ENCODE measurements at regions not wholly inside any gene's neighbourhood (a gene's known extent, or its start where the extent isn't known, plus 50 kb on each side); places are given as distances from the start of the nearest gene placed in this dataset.

GRCh38 chr7:25776744-25777123 lies 375.3 kb upstream of the NFE2L3 start:
- no peaks in the 10 kb centered on the region for H3K4me1 Mint-ChIP-seq
- no peak overlapping the region for H3K4me3 Mint-ChIP-seq

GRCh38 chr7:25777969-25778708 lies 373.9 kb upstream of the NFE2L3 start:
- H3K4me1 Mint-ChIP-seq: no peaks in the 10 kb centered on the region
- H3K27ac Mint-ChIP-seq: no peak overlapping the region
- H3K27me3 Mint-ChIP-seq: no peaks in the 10 kb centered on the region
- DNase-seq: no peak
- no peaks in the 10 kb centered on the region for H3K9me3 Mint-ChIP-seq
- no peak overlapping the region for H3K4me3 Mint-ChIP-seq
- H3K36me3 Mint-ChIP-seq: no peaks in the 10 kb centered on the region

More at GRCh38 chr7:25776744-25777123, 375.3 kb upstream of the NFE2L3 start:
- Mint-ChIP-seq H3K9me3 (no peaks in the 10 kb centered on the region), H3K27me3 (no peaks in the 10 kb centered on the region), H3K27ac (no peak overlapping the region), H3K36me3 (no peaks in the 10 kb centered on the region)
- DNase-seq: no peak

GRCh38 chr7:25779002-25779546 lies 372.9 kb upstream of the NFE2L3 start:
- no peak for DNase-seq
- H3K9me3 Mint-ChIP-seq: no peaks in the 10 kb centered on the region
- no peak overlapping the region for H3K27ac Mint-ChIP-seq
- H3K4me3 Mint-ChIP-seq: no peak overlapping the region
- H3K27me3 Mint-ChIP-seq: no peaks in the 10 kb centered on the region
- H3K36me3 Mint-ChIP-seq: no peaks in the 10 kb centered on the region
- H3K4me1 Mint-ChIP-seq: no peaks in the 10 kb centered on the region

- Mint-ChIP-seq H3K36me3 (no peaks in the 10 kb centered on the region), H3K4me1 (no peaks in the 10 kb centered on the region), H3K4me3 (no peak overlapping the region), H3K27ac (no peak overlapping the region), H3K9me3 (no peaks in the 10 kb centered on the region), H3K27me3 (no peaks in the 10 kb centered on the region)
- DNase-seq: no peak
Observed at GRCh38 chr7:25780904-25781303, 371.1 kb upstream of the NFE2L3 start.

- H3K36me3 Mint-ChIP-seq: no peaks in the 10 kb centered on the region
- no peak for DNase-seq
- no peaks in the 10 kb centered on the region for H3K9me3 Mint-ChIP-seq
- no peaks in the 10 kb centered on the region for H3K4me1 Mint-ChIP-seq
- no peak overlapping the region for H3K27ac Mint-ChIP-seq
- H3K4me3 Mint-ChIP-seq: no peak overlapping the region
- H3K27me3 Mint-ChIP-seq: no peaks in the 10 kb centered on the region
Observed at GRCh38 chr7:25781704-25782103, 370.3 kb upstream of the NFE2L3 start.

GRCh38 chr7:25786936-25787335 lies 365.1 kb upstream of the NFE2L3 start:
- Mint-ChIP-seq H3K36me3 (no peaks in the 10 kb centered on the region), H3K4me1 (no peaks in the 10 kb centered on the region), H3K27me3 (no peaks in the 10 kb centered on the region), H3K9me3 (no peaks in the 10 kb centered on the region), H3K27ac (no peak overlapping the region), H3K4me3 (no peak overlapping the region)
- no peak for DNase-seq

- H3K27ac Mint-ChIP-seq: no peak overlapping the region
- H3K4me3 Mint-ChIP-seq: no peak overlapping the region
- DNase-seq: no peak
- H3K9me3 Mint-ChIP-seq: no peaks in the 10 kb centered on the region
- H3K4me1 Mint-ChIP-seq: no peaks in the 10 kb centered on the region
- H3K27me3 Mint-ChIP-seq: no peaks in the 10 kb centered on the region
- H3K36me3 Mint-ChIP-seq: no peaks in the 10 kb centered on the region
Observed at GRCh38 chr7:25787336-25787735, 364.7 kb upstream of the NFE2L3 start.

- Mint-ChIP-seq H3K36me3 (no peaks in the 10 kb centered on the region), H3K9me3 (no peaks in the 10 kb centered on the region), H3K27me3 (peaks cover 4% of the 10 kb centered on the region), H3K27ac (no peak overlapping the region), H3K4me3 (no peak overlapping the region), H3K4me1 (no peaks in the 10 kb centered on the region)
- DNase-seq: no peak
Observed at GRCh38 chr7:25788371-25788770, 363.6 kb upstream of the NFE2L3 start.

GRCh38 chr7:25788961-25789620 lies 362.9 kb upstream of the NFE2L3 start:
- H3K36me3 Mint-ChIP-seq: no peaks in the 10 kb centered on the region
- H3K4me3 Mint-ChIP-seq: no peak overlapping the region
- H3K27me3 Mint-ChIP-seq: peaks cover 4% of the 10 kb centered on the region
- no peaks in the 10 kb centered on the region for H3K4me1 Mint-ChIP-seq
- no peak overlapping the region for H3K27ac Mint-ChIP-seq
- DNase-seq: no peak
- no peaks in the 10 kb centered on the region for H3K9me3 Mint-ChIP-seq

- no peaks in the 10 kb centered on the region for H3K9me3 Mint-ChIP-seq
- no peaks in the 10 kb centered on the region for H3K4me1 Mint-ChIP-seq
- DNase-seq: no peak
- peaks cover 4% of the 10 kb centered on the region for H3K27me3 Mint-ChIP-seq
- H3K4me3 Mint-ChIP-seq: no peak overlapping the region
- H3K27ac Mint-ChIP-seq: no peak overlapping the region
- no peaks in the 10 kb centered on the region for H3K36me3 Mint-ChIP-seq
Observed at GRCh38 chr7:25789701-25790640, 362.0 kb upstream of the NFE2L3 start.

GRCh38 chr7:25790963-25791362 lies 361.0 kb upstream of the NFE2L3 start:
- Mint-ChIP-seq H3K4me1 (no peaks in the 10 kb centered on the region), H3K4me3 (no peak overlapping the region), H3K27ac (no peak overlapping the region), H3K36me3 (no peaks in the 10 kb centered on the region), H3K9me3 (no peaks in the 10 kb centered on the region), H3K27me3 (peaks cover 4% of the 10 kb centered on the region)
- no peak for DNase-seq

- Mint-ChIP-seq H3K9me3 (no peaks in the 10 kb centered on the region), H3K4me3 (no peak overlapping the region), H3K27ac (no peak overlapping the region), H3K4me1 (no peaks in the 10 kb centered on the region), H3K27me3 (peaks cover 4% of the 10 kb centered on the region), H3K36me3 (no peaks in the 10 kb centered on the region)
- DNase-seq: no peak
Observed at GRCh38 chr7:25792586-25792985, 359.4 kb upstream of the NFE2L3 start.

- H3K4me3 Mint-ChIP-seq: no peak overlapping the region
- no peak for DNase-seq
- H3K27me3 Mint-ChIP-seq: peaks cover 4% of the 10 kb centered on the region
- H3K27ac Mint-ChIP-seq: no peak overlapping the region
- H3K4me1 Mint-ChIP-seq: no peaks in the 10 kb centered on the region
- H3K9me3 Mint-ChIP-seq: no peaks in the 10 kb centered on the region
- no peaks in the 10 kb centered on the region for H3K36me3 Mint-ChIP-seq
Observed at GRCh38 chr7:25795824-25796235, 356.2 kb upstream of the NFE2L3 start.

GRCh38 chr7:25798344-25798743 lies 353.7 kb upstream of the NFE2L3 start:
- Mint-ChIP-seq H3K27me3 (no peaks in the 10 kb centered on the region), H3K4me1 (peaks cover 6% of the 10 kb centered on the region)
- no peak for DNase-seq

GRCh38 chr7:25801214-25801613 lies 350.8 kb upstream of the NFE2L3 start:
- Mint-ChIP-seq H3K27me3 (no peaks in the 10 kb centered on the region), H3K36me3 (no peaks in the 10 kb centered on the region), H3K4me3 (no peak overlapping the region), H3K27ac (no peak overlapping the region), H3K4me1 (peaks cover 7% of the 10 kb centered on the region), H3K9me3 (no peaks in the 10 kb centered on the region)
- no peak for DNase-seq

More at GRCh38 chr7:25798344-25798743, 353.7 kb upstream of the NFE2L3 start:
- Mint-ChIP-seq H3K9me3 (no peaks in the 10 kb centered on the region), H3K36me3 (no peaks in the 10 kb centered on the region), H3K4me3 (no peak overlapping the region), H3K27ac (no peak overlapping the region)
